ENCODE measurements at regions not wholly inside any gene's neighbourhood (a gene's known extent, or its start where the extent isn't known, plus 50 kb on each side); places are given as distances from the start of the nearest gene placed in this dataset.

- Histone ChIP-seq H3K9ac (ENCODE audit: insufficient read depth, low read depth, low read length) (no peak overlapping the region), H3K79me2 (ENCODE audit: insufficient read depth, low read length) (no peaks in the 10 kb centered on the region), H2AFZ (ENCODE audit: low read length) (no peak overlapping the region), H3K4me3 (replicated peaks in 1 of 3; ENCODE audit: insufficient read depth in 1 of 3, low read depth in 2 of 3, low read length in 3 of 3) (no peak overlapping the region), H3K27ac (ENCODE audit: extremely low read length, insufficient read depth, low read length) (no peak overlapping the region), H3K4me2 (ENCODE audit: low read depth, low read length) (no peak overlapping the region), H4K20me1 (ENCODE audit: insufficient read depth, low read length) (no peaks in the 10 kb centered on the region), H3K36me3 (replicated peaks in 1 of 2; ENCODE audit: control insufficient read depth in 1 of 2, insufficient read depth in 2 of 2, low read length in 2 of 2) (no peaks in the 10 kb centered on the region), H3K4me1 (ENCODE audit: insufficient read depth, low read length) (no peaks in the 10 kb centered on the region), H3K27me3 (ENCODE audit: control insufficient read depth in 1 of 2, insufficient read depth in 2 of 2, low read length in 2 of 2) (peaks cover 4 to 43% of the 10 kb centered on the region in 2 experiments; a peak in 2 of 5 replicates), H3K9me3 (ENCODE audit: low read length) (no peaks in the 10 kb centered on the region)
- in situ Hi-C loops (cut with HindIII; ENCODE audit: extremely low pct_ligation_motif_present, low pct_unique_long_range_greater_than_20kb) = no loop called here
- ChIA-PET CTCF (ENCODE audit: low intra/inter-chr PET ratio, low total read pairs) (no interaction called here), POLR2A (no interaction called here)
- ATAC-seq (no peak), DNase-seq (ENCODE audit: low spot score) (no peak), FAIRE-seq (no peak)
- 30% methylated on average over 9 of the region's 9 CpGs for WGBS (ENCODE audit: low lambda C conversion rate)
- intact Hi-C loops (cut with micrococcal nuclease; ENCODE audit: unreplicated experiment) = no loop called here
- BruUV-seq (replicated peaks) = no TSS peak
- TF ChIP-seq SAFB2 (CRISPR knock-in tag; IDR thresholded peaks at IDR 0.05; ENCODE audit: borderline replicate concordance, low read depth) (no peak), ZNF121 (CRISPR knock-in tag; IDR thresholded peaks at IDR 0.05) (no peak), ZNF800 (CRISPR knock-in tag; IDR thresholded peaks at IDR 0.05) (no peak), PRMT3 (CRISPR knock-in tag; IDR thresholded peaks at IDR 0.05; ENCODE audit: borderline replicate concordance, low read depth) (no peak), ZNF687 (CRISPR knock-in tag; IDR thresholded peaks at IDR 0.05) (no peak), ZNF562 (CRISPR knock-in tag; IDR thresholded peaks at IDR 0.05; ENCODE audit: borderline replicate concordance) (no peak), TBX3 (IDR thresholded peaks at IDR 0.05; ENCODE audit: borderline replicate concordance) (no peak), ZNF674 (CRISPR knock-in tag; IDR thresholded peaks at IDR 0.05; ENCODE audit: low read depth) (no peak), ZNF251 (CRISPR knock-in tag; IDR thresholded peaks at IDR 0.05) (no peak), ZNF513 (CRISPR knock-in tag; conservative IDR thresholded peaks at IDR 0.05) (no peak), ZNF790 (CRISPR knock-in tag; IDR thresholded peaks at IDR 0.05; ENCODE audit: borderline replicate concordance) (no peak), GABPB1 (CRISPR knock-in tag; IDR thresholded peaks at IDR 0.05) (no peak)
- TF ChIP-seq, protein P1, sequence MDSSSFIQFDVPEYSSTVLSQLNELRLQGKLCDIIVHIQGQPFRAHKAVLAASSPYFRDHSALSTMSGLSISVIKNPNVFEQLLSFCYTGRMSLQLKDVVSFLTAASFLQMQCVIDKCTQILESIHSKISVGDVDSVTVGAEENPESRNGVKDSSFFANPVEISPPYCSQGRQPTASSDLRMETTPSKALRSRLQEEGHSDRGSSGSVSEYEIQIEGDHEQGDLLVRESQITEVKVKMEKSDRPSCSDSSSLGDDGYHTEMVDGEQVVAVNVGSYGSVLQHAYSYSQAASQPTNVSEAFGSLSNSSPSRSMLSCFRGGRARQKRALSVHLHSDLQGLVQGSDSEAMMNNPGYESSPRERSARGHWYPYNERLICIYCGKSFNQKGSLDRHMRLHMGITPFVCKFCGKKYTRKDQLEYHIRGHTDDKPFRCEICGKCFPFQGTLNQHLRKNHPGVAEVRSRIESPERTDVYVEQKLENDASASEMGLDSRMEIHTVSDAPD (CRISPR knock-in tag; IDR thresholded peaks at IDR 0.05) = no peak
- TF ChIP-seq, protein P2, sequence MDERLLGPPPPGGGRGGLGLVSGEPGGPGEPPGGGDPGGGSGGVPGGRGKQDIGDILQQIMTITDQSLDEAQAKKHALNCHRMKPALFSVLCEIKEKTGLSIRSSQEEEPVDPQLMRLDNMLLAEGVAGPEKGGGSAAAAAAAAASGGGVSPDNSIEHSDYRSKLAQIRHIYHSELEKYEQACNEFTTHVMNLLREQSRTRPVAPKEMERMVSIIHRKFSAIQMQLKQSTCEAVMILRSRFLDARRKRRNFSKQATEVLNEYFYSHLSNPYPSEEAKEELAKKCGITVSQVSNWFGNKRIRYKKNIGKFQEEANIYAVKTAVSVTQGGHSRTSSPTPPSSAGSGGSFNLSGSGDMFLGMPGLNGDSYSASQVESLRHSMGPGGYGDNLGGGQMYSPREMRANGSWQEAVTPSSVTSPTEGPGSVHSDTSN (CRISPR knock-in tag; IDR thresholded peaks at IDR 0.05) = no peak
- TF ChIP-seq, protein P3, sequence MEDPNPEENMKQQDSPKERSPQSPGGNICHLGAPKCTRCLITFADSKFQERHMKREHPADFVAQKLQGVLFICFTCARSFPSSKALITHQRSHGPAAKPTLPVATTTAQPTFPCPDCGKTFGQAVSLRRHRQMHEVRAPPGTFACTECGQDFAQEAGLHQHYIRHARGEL (CRISPR knock-in tag; IDR thresholded peaks at IDR 0.05) = no peak
Observed at GRCh38 chr12:34297790-34298164, 275.5 kb downstream of the ALG10 start.

All from HepG2 (cell line).